Fibroblast of lung (primary cell): ENCODE measurements at regions not wholly inside any gene's neighbourhood (a gene's known extent, or its start where the extent isn't known, plus 50 kb on each side); places are given as distances from the start of the nearest gene placed in this dataset.

Experiments
- DNase-seq, 2 donors: peaks; one replicate each; pipeline versions ENCODE4 v3.0.0 to v3.0.0-alpha.2; 2010; ENCODE audit warnings: low read depth in 2 of 2
- H2AFZ ChIP-seq: 2 replicates; pipeline ENCODE4 v1.5.1; 2012; ENCODE audit warnings: low read length, control low read depth, inconsistent platforms
- H3K27ac ChIP-seq: 2 replicates; pipeline ENCODE4 v1.5.1; 2011; ENCODE audit warnings: low read length, control low read depth; ENCODE audit not compliant: insufficient read depth
- H3K27me3 ChIP-seq: 2 replicates; pipeline ENCODE4 v1.5.1; 2011; ENCODE audit warnings: mild to moderate bottlenecking, low read length; ENCODE audit not compliant: control insufficient read depth, insufficient read depth
- H3K36me3 ChIP-seq: 2 replicates; pipeline ENCODE4 v1.5.1; 2011; ENCODE audit warnings: low read length; ENCODE audit not compliant: control insufficient read depth, insufficient read depth
- H3K4me1 ChIP-seq: 2 replicates; pipeline ENCODE4 v1.5.1; 2011; ENCODE audit warnings: low read length; ENCODE audit not compliant: control insufficient read depth, insufficient read depth; ENCODE audit errors: extremely low read depth
- H3K4me2 ChIP-seq: 2 replicates; pipeline ENCODE4 v1.5.1; 2011; ENCODE audit warnings: low read length, control low read depth; ENCODE audit not compliant: insufficient read depth; ENCODE audit errors: extremely low read depth
- H3K4me3 ChIP-seq, 4 experiments: fragments of 200-600 bp in 1 of 4; sonication (generic) in 1 of 4; replicated peaks in 1 of 4; 2 replicates each; pipeline ENCODE4 v1.5.1; 2011 to 2016; ENCODE audit warnings: low read length in 4 of 4, low read depth in 3 of 4, mild to moderate bottlenecking in 3 of 4, control low read depth in 2 of 4, inconsistent platforms in 1 of 4, mixed read lengths in 1 of 4; ENCODE audit not compliant: insufficient read depth in 1 of 4; ENCODE audit errors: control extremely low read depth in 1 of 4
- H3K79me2 ChIP-seq: 2 replicates; pipeline ENCODE4 v1.5.1; 2012; ENCODE audit warnings: mild to moderate bottlenecking, low read length, inconsistent platforms; ENCODE audit not compliant: control insufficient read depth, insufficient read depth
- H3K9ac ChIP-seq: 2 replicates; pipeline ENCODE4 v1.5.1; 2011; ENCODE audit warnings: mild to moderate bottlenecking, low read length, control low read depth; ENCODE audit not compliant: insufficient read depth
- H3K9me3 ChIP-seq: 2 replicates; pipeline ENCODE4 v1.5.1; 2012; ENCODE audit warnings: low read depth, low read length; ENCODE audit not compliant: control insufficient read depth, insufficient read depth
- H4K20me1 ChIP-seq: 2 replicates; pipeline ENCODE4 v1.5.1; 2011; ENCODE audit warnings: low read length; ENCODE audit not compliant: control insufficient read depth, insufficient read depth; ENCODE audit errors: extremely low read depth
- EZH2 ChIP-seq: IDR thresholded peaks from 2 replicates; pipeline ENCODE4 v1.5.1; 2012; ENCODE audit warnings: low read length, control low read depth, mild to moderate bottlenecking; ENCODE audit errors: missing control alignments
- TF ChIP-seq, protein P1 (sequence below), 2 donors: IDR thresholded peaks in 1 of 2; conservative IDR thresholded peaks in 1 of 2; 1 replicate in 1 of 2; 2 replicates in 1 of 2; pipeline ENCODE4 v1.5.1; 2011 to 2012; ENCODE audit warnings: low read length in 2 of 2, control low read depth in 1 of 2, inconsistent platforms in 1 of 2, low read depth in 1 of 2, mild to moderate bottlenecking in 1 of 2

DNA sequence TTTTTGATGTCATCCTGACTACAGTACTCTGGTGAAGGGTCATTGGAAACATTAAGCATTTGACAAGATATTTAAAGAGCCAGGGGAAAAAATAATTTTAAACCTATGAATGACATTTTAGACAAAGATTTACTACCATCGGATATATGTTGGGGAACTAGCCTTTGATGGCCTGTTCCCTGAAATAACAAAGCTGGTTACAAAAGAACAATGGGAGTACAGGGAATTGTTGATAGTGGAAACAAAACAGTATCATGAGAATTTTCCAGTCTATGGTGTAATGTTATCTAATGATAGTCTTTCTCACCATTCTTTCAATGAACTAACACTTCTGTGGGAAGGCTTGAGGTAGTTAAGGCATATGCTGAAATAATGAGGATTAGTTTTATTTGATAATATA lies 125.9 kb upstream of the KLHL4 start:
- no peaks in the 10 kb centered on the region for H4K20me1 ChIP-seq
- H3K9ac ChIP-seq, result no peak overlapping the region
- TF ChIP-seq, protein P1, sequence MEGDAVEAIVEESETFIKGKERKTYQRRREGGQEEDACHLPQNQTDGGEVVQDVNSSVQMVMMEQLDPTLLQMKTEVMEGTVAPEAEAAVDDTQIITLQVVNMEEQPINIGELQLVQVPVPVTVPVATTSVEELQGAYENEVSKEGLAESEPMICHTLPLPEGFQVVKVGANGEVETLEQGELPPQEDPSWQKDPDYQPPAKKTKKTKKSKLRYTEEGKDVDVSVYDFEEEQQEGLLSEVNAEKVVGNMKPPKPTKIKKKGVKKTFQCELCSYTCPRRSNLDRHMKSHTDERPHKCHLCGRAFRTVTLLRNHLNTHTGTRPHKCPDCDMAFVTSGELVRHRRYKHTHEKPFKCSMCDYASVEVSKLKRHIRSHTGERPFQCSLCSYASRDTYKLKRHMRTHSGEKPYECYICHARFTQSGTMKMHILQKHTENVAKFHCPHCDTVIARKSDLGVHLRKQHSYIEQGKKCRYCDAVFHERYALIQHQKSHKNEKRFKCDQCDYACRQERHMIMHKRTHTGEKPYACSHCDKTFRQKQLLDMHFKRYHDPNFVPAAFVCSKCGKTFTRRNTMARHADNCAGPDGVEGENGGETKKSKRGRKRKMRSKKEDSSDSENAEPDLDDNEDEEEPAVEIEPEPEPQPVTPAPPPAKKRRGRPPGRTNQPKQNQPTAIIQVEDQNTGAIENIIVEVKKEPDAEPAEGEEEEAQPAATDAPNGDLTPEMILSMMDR (conservative IDR thresholded peaks at IDR 0.05 in 1 of 2, IDR thresholded peaks at IDR 0.05 in 1 of 2; ENCODE audit: low read depth in 1 of 2, low read length in 2 of 2), result no peak
- no peak for TF ChIP-seq EZH2
- H3K27me3 ChIP-seq, result no peaks in the 10 kb centered on the region
- H3K9me3 ChIP-seq, result no peaks in the 10 kb centered on the region
- no peaks in the 10 kb centered on the region for H3K4me1 ChIP-seq
- no peaks in the 10 kb centered on the region for H3K79me2 ChIP-seq
- no peak overlapping the region for H3K4me3 ChIP-seq
- DNase-seq, result no peak
- no peak overlapping the region for H2AFZ ChIP-seq
- H3K27ac ChIP-seq, result no peak overlapping the region
- H3K4me2 ChIP-seq, result no peak overlapping the region
- H3K36me3 ChIP-seq, result no peaks in the 10 kb centered on the region

GRCh38 chrX:87392369-87392768 lies 125.2 kb upstream of the KLHL4 start:
- DNase-seq, result no peak
- no peak overlapping the region for H2AFZ ChIP-seq
- H4K20me1 ChIP-seq, result no peaks in the 10 kb centered on the region
- H3K4me1 ChIP-seq, result no peaks in the 10 kb centered on the region
- H3K36me3 ChIP-seq, result no peaks in the 10 kb centered on the region
- no peak overlapping the region for H3K4me2 ChIP-seq
- no peaks in the 10 kb centered on the region for H3K79me2 ChIP-seq
- no peak overlapping the region for H3K27ac ChIP-seq
- H3K9ac ChIP-seq, result no peak overlapping the region
- H3K4me3 ChIP-seq, result no peak overlapping the region
- H3K27me3 ChIP-seq, result no peaks in the 10 kb centered on the region
- TF ChIP-seq, protein P1 (conservative IDR thresholded peaks at IDR 0.05 in 1 of 2, IDR thresholded peaks at IDR 0.05 in 1 of 2; ENCODE audit: low read depth in 1 of 2, low read length in 2 of 2), result no peak
- no peak for TF ChIP-seq EZH2
- H3K9me3 ChIP-seq, result no peaks in the 10 kb centered on the region

- Histone ChIP-seq H3K4me1 (no peaks in the 10 kb centered on the region), H3K27ac (no peak overlapping the region), H3K36me3 (no peaks in the 10 kb centered on the region), H4K20me1 (no peaks in the 10 kb centered on the region), H3K4me3 (no peak overlapping the region), H3K9ac (no peak overlapping the region), H2AFZ (no peak overlapping the region), H3K27me3 (no peaks in the 10 kb centered on the region), H3K79me2 (no peaks in the 10 kb centered on the region), H3K9me3 (no peaks in the 10 kb centered on the region), H3K4me2 (no peak overlapping the region)
- DNase-seq, result peak; percentile 1 to 10
- no peak for TF ChIP-seq EZH2
- TF ChIP-seq, protein P1 (conservative IDR thresholded peaks at IDR 0.05 in 1 of 2, IDR thresholded peaks at IDR 0.05 in 1 of 2; ENCODE audit: low read depth in 1 of 2, low read length in 2 of 2), result no peak
Measured at GRCh38 chrX:87397103-87397886, 120.3 kb upstream of the KLHL4 start.
